ENCODE measurements at regions not wholly inside any gene's neighbourhood (a gene's known extent, or its start where the extent isn't known, plus 50 kb on each side); places are given as distances from the start of the nearest gene placed in this dataset.

DNA sequence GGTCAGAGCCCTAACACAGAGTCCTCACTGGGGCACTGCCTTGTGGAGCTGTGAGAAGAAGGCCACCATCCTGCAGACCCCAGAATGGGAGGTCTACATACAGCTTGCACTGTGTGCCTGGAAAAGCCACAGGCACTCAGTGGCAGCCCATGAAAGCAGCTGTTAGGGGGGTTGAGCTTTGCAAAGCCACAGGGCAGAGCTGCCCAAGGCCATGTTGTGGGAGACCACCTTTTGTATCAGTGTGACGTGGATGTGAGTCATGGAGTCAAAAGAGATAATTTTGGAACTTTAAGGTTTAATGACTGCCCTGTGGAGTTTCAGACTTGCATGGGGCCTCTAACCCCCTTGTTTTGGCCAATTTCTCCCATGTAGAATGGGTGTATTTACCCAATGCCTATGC, 52.9 kb upstream of the TPRG1 start:
- DNase-seq: no peak

- no peak for DNase-seq
Observed at GRCh38 chr3:189119950-189120349, 51.8 kb upstream of the TPRG1 start.

DNA sequence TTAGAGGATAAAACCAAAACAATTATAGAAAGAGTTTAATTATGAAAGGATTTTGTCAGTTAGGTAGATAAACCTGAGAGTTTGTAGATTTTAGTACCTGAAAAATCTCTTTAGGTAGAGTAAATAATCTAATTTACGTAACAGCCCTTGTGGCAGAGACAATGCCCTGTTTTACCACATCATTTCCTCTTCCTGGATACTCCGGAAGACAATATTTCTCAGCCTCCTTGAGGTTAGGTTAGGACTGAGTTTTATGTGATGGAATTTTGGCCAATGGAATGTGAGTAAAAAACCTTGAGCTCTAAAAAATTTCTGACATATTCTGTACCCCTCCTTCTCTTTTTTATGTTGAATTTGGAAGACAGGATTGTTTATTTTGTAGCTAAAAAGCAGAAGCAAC, 50.7 kb upstream of the TPRG1 start:
- DNase-seq: no peak
